H9 (cell line): ENCODE measurements at regions not wholly inside any gene's neighbourhood (a gene's known extent, or its start where the extent isn't known, plus 50 kb on each side); places are given as distances from the start of the nearest gene placed in this dataset.

Source experiments
- DNase-seq: peaks from one replicate; pipeline ENCODE4 v3.0.0-alpha.2; 2017
- H2AFZ ChIP-seq: one replicate; pipeline ENCODE4 v1.6.1; 2013; ENCODE audit warnings: mild to moderate bottlenecking, low read length, control low read depth, moderate library complexity
- H2AK5ac ChIP-seq: 2 replicates; pipeline ENCODE4 v1.6.1; 2013; ENCODE audit warnings: low read length, control low read depth, mixed read lengths; ENCODE audit not compliant: insufficient read length
- H2BK120ac ChIP-seq: one replicate; pipeline ENCODE4 v1.6.1; 2013; ENCODE audit warnings: low read depth, mild to moderate bottlenecking, low read length, control low read depth, inconsistent platforms; ENCODE audit not compliant: poor library complexity, severe bottlenecking
- H2BK12ac ChIP-seq: 2 replicates; pipeline ENCODE4 v1.6.1; 2013; ENCODE audit warnings: low read length, control low read depth, mixed read lengths, low read depth; ENCODE audit not compliant: insufficient read length
- H2BK15ac ChIP-seq: 2 replicates; pipeline ENCODE4 v1.6.1; 2013; ENCODE audit warnings: low read depth, low read length, control low read depth
- H2BK20ac ChIP-seq: one replicate; pipeline ENCODE4 v1.6.1; 2013; ENCODE audit warnings: low read depth, mild to moderate bottlenecking, low read length, control low read depth, inconsistent platforms; ENCODE audit not compliant: poor library complexity, severe bottlenecking
- H2BK5ac ChIP-seq: 2 replicates; pipeline ENCODE4 v1.6.1; 2013; ENCODE audit warnings: low read length, control low read depth, mixed read lengths; ENCODE audit not compliant: insufficient read length
- H3K14ac ChIP-seq: 2 replicates; pipeline ENCODE4 v1.6.1; 2013; ENCODE audit warnings: low read length, control low read depth; ENCODE audit not compliant: insufficient read depth
- H3K18ac ChIP-seq: 2 replicates; pipeline ENCODE4 v1.6.1; 2013; ENCODE audit warnings: low read depth, mild to moderate bottlenecking, mixed read lengths, low read length, control low read depth; ENCODE audit not compliant: insufficient read length
- H3K23ac ChIP-seq: 2 replicates; pipeline ENCODE4 v1.6.1; 2013; ENCODE audit warnings: low read length, control low read depth, mixed read lengths, low read depth; ENCODE audit not compliant: insufficient read length
- H3K23me2 ChIP-seq: 2 replicates; pipeline ENCODE4 v1.6.1; 2013; ENCODE audit warnings: low read depth, mild to moderate bottlenecking, mixed read lengths, low read length, control low read depth; ENCODE audit not compliant: insufficient read length, poor library complexity, severe bottlenecking
- H3K27ac ChIP-seq: 2 replicates; pipeline ENCODE4 v1.5.1; 2013; ENCODE audit warnings: low read length, control low read depth, mixed read lengths, low read depth; ENCODE audit not compliant: insufficient read length
- H3K27me3 ChIP-seq: 2 replicates; pipeline ENCODE4 v1.6.1; 2013; ENCODE audit warnings: low read length, control low read depth, inconsistent platforms; ENCODE audit not compliant: insufficient read depth
- H3K4ac ChIP-seq: 2 replicates; pipeline ENCODE4 v1.6.1; 2013; ENCODE audit warnings: low read depth, mild to moderate bottlenecking, control low read depth, inconsistent platforms, low read length, moderate library complexity
- H3K4me1 ChIP-seq: 2 replicates; pipeline ENCODE4 v1.6.1; 2013; ENCODE audit warnings: low read length, control low read depth, inconsistent platforms; ENCODE audit not compliant: insufficient read depth
- H3K4me2 ChIP-seq: 2 replicates; pipeline ENCODE4 v1.6.1; 2013; ENCODE audit warnings: low read length, control low read depth, mixed read lengths; ENCODE audit not compliant: insufficient read length, insufficient read depth
- H3K56ac ChIP-seq: 2 replicates; pipeline ENCODE4 v1.6.1; 2013; ENCODE audit warnings: low read depth, mild to moderate bottlenecking, mixed read lengths, low read length, control low read depth; ENCODE audit not compliant: insufficient read length
- H3K79me1 ChIP-seq: 2 replicates; pipeline ENCODE4 v1.6.1; 2013; ENCODE audit warnings: low read depth, mild to moderate bottlenecking, moderate library complexity, low read length, control low read depth, inconsistent platforms; ENCODE audit not compliant: insufficient read depth, poor library complexity, severe bottlenecking
- H3K79me2 ChIP-seq: 2 replicates; pipeline ENCODE4 v1.6.1; 2013; ENCODE audit warnings: low read length, control low read depth, inconsistent platforms; ENCODE audit not compliant: insufficient read depth
- H3K9ac ChIP-seq: 2 replicates; pipeline ENCODE4 v1.6.1; 2013; ENCODE audit warnings: low read length, control low read depth, mixed read lengths; ENCODE audit not compliant: insufficient read length; ENCODE audit errors: extremely low read depth
- H3K9me3 ChIP-seq: one replicate; pipeline ENCODE4 v1.6.1; 2013; ENCODE audit warnings: low read depth, low read length, inconsistent platforms; ENCODE audit not compliant: control insufficient read depth
- H3T11ph ChIP-seq: one replicate; pipeline ENCODE4 v1.6.1; 2013; ENCODE audit warnings: mild to moderate bottlenecking, low read length, control low read depth, inconsistent platforms
- H4K20me1 ChIP-seq: one replicate; pipeline ENCODE4 v1.6.1; 2013; ENCODE audit not compliant: control insufficient read depth, insufficient read length, insufficient read depth
- H4K5ac ChIP-seq: 2 replicates; pipeline ENCODE4 v1.6.1; 2013; ENCODE audit warnings: low read depth, mild to moderate bottlenecking, mixed read lengths, low read length, control low read depth; ENCODE audit not compliant: insufficient read length
- H4K8ac ChIP-seq: replicated peaks from 2 replicates; pipeline ENCODE4 v1.6.1; 2013; ENCODE audit warnings: low read length, control low read depth, mixed read lengths, low read depth; ENCODE audit not compliant: insufficient read length
- H4K91ac ChIP-seq: 2 replicates; pipeline ENCODE4 v1.6.1; 2013; ENCODE audit warnings: low read depth, mild to moderate bottlenecking, moderate library complexity, mixed read lengths, low read length, control low read depth; ENCODE audit not compliant: insufficient read length
- H3K27ac Mint-ChIP-seq, 3 experiments: 2 replicates in 2 of 3; 3 replicates in 1 of 3; pipeline ENCODE4 v1.8.0; 2020 to 2021; ENCODE audit warnings: mixed read lengths in 3 of 3, mild to moderate bottlenecking in 1 of 3, moderate library complexity in 1 of 3
- H3K27me3 Mint-ChIP-seq: 2 replicates; pipeline ENCODE4 v1.8.0; 2021; ENCODE audit warnings: low read depth, mild to moderate bottlenecking, moderate library complexity, mixed read lengths
- H3K36me3 Mint-ChIP-seq, 3 experiments: 2 replicates in 2 of 3; 3 replicates in 1 of 3; pipeline ENCODE4 v1.8.0; 2020 to 2021; ENCODE audit warnings: low read depth in 3 of 3, mixed read lengths in 3 of 3; ENCODE audit not compliant: insufficient read depth in 1 of 3
- H3K4me1 Mint-ChIP-seq, 2 experiments: 2 replicates each; pipeline ENCODE4 v1.8.0; 2020; ENCODE audit warnings: mixed read lengths in 2 of 2
- H3K4me3 Mint-ChIP-seq, 2 experiments: 2 replicates in 1 of 2; 3 replicates in 1 of 2; pipeline ENCODE4 v1.8.0; 2020 to 2021; ENCODE audit warnings: mild to moderate bottlenecking in 2 of 2, mixed read lengths in 2 of 2, moderate library complexity in 1 of 2
- H3K9me3 Mint-ChIP-seq, 2 experiments: 2 replicates in 1 of 2; 3 replicates in 1 of 2; pipeline ENCODE4 v1.8.0; 2020; ENCODE audit warnings: mild to moderate bottlenecking in 2 of 2, mixed read lengths in 2 of 2, moderate library complexity in 1 of 2
- CTCF ChIP-seq: fragments of 200-600 bp; sonication (generic); conservative IDR thresholded peaks from 3 replicates; pipeline ENCODE4 v1.8.0; 2021; ENCODE audit warnings: antibody characterized with exemption, mild to moderate bottlenecking
- WGBS: extraction: QIAGEN DNeasy Blood & Tissue Kit; methylation state at CpG from one replicate; pipeline ENCODE4 v1.1.7; 2013; ENCODE audit warnings: missing lambda C conversion rate, low lambda C conversion rate, mixed read lengths; ENCODE audit not compliant: insufficient read length; ENCODE audit errors: extremely low coverage; 5-methylcytosine and 5-hydroxymethylcytosine counted together

- no peak overlapping the region for H2AK5ac ChIP-seq
- H3K36me3 Mint-ChIP-seq: no peaks in the 10 kb centered on the region
- H3K23ac ChIP-seq: no peak overlapping the region
- H3K4me3 Mint-ChIP-seq: no peak overlapping the region
- no peak overlapping the region for H3K18ac ChIP-seq
- no peak overlapping the region for H4K8ac ChIP-seq
- H3K4ac ChIP-seq: no peak overlapping the region
- no peak overlapping the region for H4K91ac ChIP-seq
- no peak overlapping the region for H4K5ac ChIP-seq
- H3K27me3 Mint-ChIP-seq: peaks cover 3% of the 10 kb centered on the region
- H3K56ac ChIP-seq: no peak overlapping the region
- no peak overlapping the region for H3K9ac ChIP-seq
- H3K9me3 Mint-ChIP-seq: peaks cover 0 to 10% of the 10 kb centered on the region in 2 experiments; a peak in 3 of 5 replicates
- H2BK15ac ChIP-seq: no peak overlapping the region
- H2BK120ac ChIP-seq: no peak overlapping the region
- H3K9me3 ChIP-seq: no peaks in the 10 kb centered on the region
- no peak for TF ChIP-seq CTCF
- H2BK20ac ChIP-seq: no peak overlapping the region
- no CpG with 5 or more reads among the region's 14 CpGs for WGBS
- no peaks in the 10 kb centered on the region for H3K79me1 ChIP-seq
- H3K14ac ChIP-seq: no peak overlapping the region
- no peak overlapping the region for H3K27ac ChIP-seq
- no peaks in the 10 kb centered on the region for H3K23me2 ChIP-seq
- H3K79me2 ChIP-seq: no peaks in the 10 kb centered on the region
- no peak overlapping the region for H2BK12ac ChIP-seq
- peaks cover 19 to 45% of the 10 kb centered on the region in 2 experiments for H3K4me1 Mint-ChIP-seq
- H3K27ac Mint-ChIP-seq: no peak overlapping the region; a peak in 1 of 7 replicates
- H3K27me3 ChIP-seq: no peaks in the 10 kb centered on the region
- H2AFZ ChIP-seq: no peak overlapping the region
- H3T11ph ChIP-seq: no peak overlapping the region
- H3K4me1 ChIP-seq: 0 out of 2 replicates have a peak, but pooled peaks cover 4% of the 10 kb centered on the region
- no peaks in the 10 kb centered on the region for H4K20me1 ChIP-seq
- H3K4me2 ChIP-seq: no peak overlapping the region
- no peak overlapping the region for H2BK5ac ChIP-seq
- DNase-seq: no peak
These were observed 172.7 kb downstream of the TTLL2 start for GRCh38 chr6:167497428-167498056.
